ENCODE measurements at regions not wholly inside any gene's neighbourhood (a gene's known extent, or its start where the extent isn't known, plus 50 kb on each side); places are given as distances from the start of the nearest gene placed in this dataset.

GRCh38 chr7:121620953-121621606 lies 225.0 kb upstream of the FAM3C start:
- TF ChIP-seq CTCF (IDR thresholded peaks at IDR 0.05; ENCODE audit: low read length), result no peak
- TF ChIP-seq EZH2 (optimal IDR thresholded peaks at IDR 0.05; ENCODE audit: low read depth, low read length), result no peak

All from MM.1S (cell line).